ENCODE measurements at regions not wholly inside any gene's neighbourhood (a gene's known extent, or its start where the extent isn't known, plus 50 kb on each side); places are given as distances from the start of the nearest gene placed in this dataset.
A peak's percentile ranks its signal among the peaks of the same experiment; 100 is the strongest.

DNA sequence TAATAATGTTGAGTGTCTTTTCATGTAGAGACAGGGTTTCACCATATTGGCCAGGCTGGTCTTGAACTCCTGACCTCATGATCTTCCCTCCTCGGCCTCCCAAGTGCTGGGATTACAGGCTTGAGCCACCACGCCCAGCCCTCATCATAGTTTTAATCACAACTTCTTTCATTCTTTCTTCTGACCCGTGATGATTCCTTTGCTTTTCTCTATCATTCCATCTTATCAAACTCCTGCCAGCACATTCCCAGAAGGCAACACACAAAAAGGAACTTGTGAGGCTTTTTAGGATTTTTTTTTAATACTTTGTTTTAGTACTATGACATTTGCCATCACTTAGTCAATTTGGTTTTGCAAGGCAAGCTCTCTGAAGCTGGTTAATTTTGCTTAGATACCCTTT is 77.5 kb upstream of the MEOX2 start:
- peak in 1 of 2 donors; percentile 54 for DNase-seq (ENCODE audit: low spot score in 2 of 2)
- H3K27ac ChIP-seq: peak overlapping the region in 2 of 4 donors; percentile 38 to 50

DNA sequence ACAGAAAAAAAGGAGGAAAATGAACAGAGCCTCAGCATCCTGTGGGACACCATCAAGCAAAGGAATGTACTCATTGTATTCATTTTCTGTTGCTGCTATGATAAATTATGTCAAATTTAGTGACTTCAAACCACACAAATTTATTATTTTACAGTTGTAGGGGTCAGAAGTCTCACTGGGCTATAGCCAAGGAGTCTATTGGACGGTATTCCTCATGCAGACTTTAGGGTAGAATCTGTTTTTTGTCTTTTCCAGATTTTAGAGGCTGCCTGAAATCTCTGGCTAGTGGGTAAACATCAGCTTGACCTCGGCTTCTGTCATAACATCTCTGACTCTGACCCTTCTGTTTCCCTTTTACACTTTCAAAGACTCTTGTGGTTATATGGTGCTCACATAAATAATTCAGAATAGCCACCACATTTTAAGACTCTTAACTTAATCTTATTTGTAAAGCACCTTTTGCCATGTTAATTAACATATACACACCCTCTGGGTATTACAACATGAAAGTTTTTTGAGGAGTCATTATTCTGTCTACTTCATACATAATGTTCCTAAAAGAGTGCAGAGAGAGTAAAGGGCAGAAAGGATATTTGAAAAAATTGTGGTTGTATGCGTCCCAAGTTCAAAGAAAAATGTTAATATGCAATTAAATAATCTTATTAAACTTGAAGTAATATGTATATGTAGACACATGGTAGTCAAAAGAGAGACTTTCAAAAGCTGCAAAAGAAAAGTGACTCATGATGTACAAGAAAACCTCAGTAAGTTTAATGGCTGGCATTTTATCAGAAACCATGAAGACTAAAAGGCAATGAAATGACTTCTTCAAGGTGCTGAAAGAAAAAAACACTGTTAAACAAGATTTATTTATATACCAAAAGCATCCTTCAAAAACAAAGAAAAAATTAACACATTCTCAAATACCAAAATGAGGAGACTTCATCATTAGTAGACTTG is 70.8 kb upstream of the MEOX2 start:
- peak overlapping the region in 2 of 4 donors; percentile 2 to 51 for H3K27ac ChIP-seq
- 34 to 36% methylated on average over 3 of the region's 3 CpGs for WGBS, 2 donors
- H3K9me3 ChIP-seq: no peaks in the 10 kb centered on the region
- H3K4me3 ChIP-seq: no peak overlapping the region
- H3K4me1 ChIP-seq: peaks cover 0 to 16% (median 0%) of the 10 kb centered on the region in 4 donors
- no peaks in the 10 kb centered on the region for H3K36me3 ChIP-seq
- DNase-seq (ENCODE audit: low spot score in 2 of 2): no peak
- no peaks in the 10 kb centered on the region for H3K27me3 ChIP-seq
- no peak for TF ChIP-seq POLR2A (IDR thresholded peaks at IDR 0.05)
- no peak for TF ChIP-seq EP300 (IDR thresholded peaks at IDR 0.05)
- TF ChIP-seq, protein P1, sequence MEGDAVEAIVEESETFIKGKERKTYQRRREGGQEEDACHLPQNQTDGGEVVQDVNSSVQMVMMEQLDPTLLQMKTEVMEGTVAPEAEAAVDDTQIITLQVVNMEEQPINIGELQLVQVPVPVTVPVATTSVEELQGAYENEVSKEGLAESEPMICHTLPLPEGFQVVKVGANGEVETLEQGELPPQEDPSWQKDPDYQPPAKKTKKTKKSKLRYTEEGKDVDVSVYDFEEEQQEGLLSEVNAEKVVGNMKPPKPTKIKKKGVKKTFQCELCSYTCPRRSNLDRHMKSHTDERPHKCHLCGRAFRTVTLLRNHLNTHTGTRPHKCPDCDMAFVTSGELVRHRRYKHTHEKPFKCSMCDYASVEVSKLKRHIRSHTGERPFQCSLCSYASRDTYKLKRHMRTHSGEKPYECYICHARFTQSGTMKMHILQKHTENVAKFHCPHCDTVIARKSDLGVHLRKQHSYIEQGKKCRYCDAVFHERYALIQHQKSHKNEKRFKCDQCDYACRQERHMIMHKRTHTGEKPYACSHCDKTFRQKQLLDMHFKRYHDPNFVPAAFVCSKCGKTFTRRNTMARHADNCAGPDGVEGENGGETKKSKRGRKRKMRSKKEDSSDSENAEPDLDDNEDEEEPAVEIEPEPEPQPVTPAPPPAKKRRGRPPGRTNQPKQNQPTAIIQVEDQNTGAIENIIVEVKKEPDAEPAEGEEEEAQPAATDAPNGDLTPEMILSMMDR (IDR thresholded peaks at IDR 0.05): no peak

More for the DNA sequence above, 77.5 kb upstream of the MEOX2 start:
- H3K9me3 ChIP-seq: no peaks in the 10 kb centered on the region
- H3K4me1 ChIP-seq: peaks cover 0 to 26% (median 0%) of the 10 kb centered on the region in 4 donors
- WGBS, 2 donors: 32 to 34% methylated on average over 3 of the region's 3 CpGs
- H3K36me3 ChIP-seq: no peaks in the 10 kb centered on the region
- no peak overlapping the region for H3K4me3 ChIP-seq
- TF ChIP-seq, protein P1 (IDR thresholded peaks at IDR 0.05): no peak
- peak in 1 of 2 donors; percentile 43 for TF ChIP-seq EP300 (IDR thresholded peaks at IDR 0.05)
- H3K27me3 ChIP-seq: no peaks in the 10 kb centered on the region

DNA sequence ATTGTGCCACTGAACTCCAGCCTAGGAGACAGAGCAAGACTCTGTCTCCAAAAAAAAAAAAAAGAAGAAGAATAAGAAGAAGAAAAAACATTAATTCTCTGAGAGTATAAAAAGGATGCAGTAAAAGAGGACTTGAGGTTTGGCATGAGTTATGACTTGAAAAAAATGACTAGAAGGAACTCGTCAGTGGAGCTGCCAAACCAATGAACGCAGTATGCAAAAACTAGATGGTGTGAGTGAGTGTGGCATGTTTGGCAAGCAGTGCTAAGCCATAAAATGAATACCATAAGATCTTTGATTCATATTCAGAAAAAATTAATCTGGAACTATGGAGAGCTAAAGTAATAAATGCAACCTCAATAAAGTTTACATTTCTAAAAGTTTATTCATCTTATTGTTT is 68.6 kb upstream of the MEOX2 start:
- Histone ChIP-seq H3K4me3 (no peak overlapping the region), H3K27me3 (no peaks in the 10 kb centered on the region), H3K4me1 (peaks cover 0 to 33% (median 0%) of the 10 kb centered on the region in 4 donors), H3K36me3 (no peaks in the 10 kb centered on the region), H3K27ac (no peak overlapping the region), H3K9me3 (no peaks in the 10 kb centered on the region)
- WGBS, 2 donors: 72 to 76% methylated on average over 2 of the region's 2 CpGs
- TF ChIP-seq POLR2A (IDR thresholded peaks at IDR 0.05): no peak
- no peak for TF ChIP-seq EP300 (IDR thresholded peaks at IDR 0.05)
- TF ChIP-seq, protein P1 (IDR thresholded peaks at IDR 0.05): no peak
- DNase-seq (ENCODE audit: low spot score in 2 of 2): no peak

DNA sequence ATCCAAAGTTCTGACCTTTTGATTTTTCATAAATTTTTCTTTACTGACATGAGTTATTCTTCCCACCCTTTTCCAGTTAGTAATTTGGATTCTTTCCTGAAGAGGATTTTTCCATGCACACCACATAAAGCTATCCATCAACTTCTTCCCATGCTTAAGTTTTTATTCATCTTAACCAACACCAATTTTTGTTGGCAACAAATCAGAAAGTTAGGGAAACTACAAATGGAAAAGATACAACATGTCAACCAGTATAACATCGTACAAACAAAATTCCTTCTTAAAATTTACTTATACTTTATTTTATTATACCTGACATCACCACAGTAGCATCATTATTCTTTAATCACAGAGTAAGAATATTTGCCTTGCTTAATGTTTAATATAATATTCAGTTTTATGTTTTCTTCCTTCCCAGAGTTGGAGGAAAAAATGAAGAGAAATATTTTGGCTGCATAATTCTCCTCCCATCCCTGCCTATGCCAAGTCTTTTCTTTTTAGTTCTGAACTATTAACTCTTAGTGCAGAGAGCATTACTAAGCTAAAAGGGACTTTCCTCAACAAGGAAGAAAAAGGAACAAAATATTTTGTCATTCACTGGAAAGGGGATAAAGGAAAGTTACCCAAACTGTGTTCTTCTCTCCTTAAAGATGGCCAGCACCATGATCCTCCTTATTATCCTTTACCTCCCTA is 67.5 kb upstream of the MEOX2 start:
- Histone ChIP-seq H3K36me3 (no peaks in the 10 kb centered on the region), H3K9me3 (no peaks in the 10 kb centered on the region), H3K4me1 (peaks cover 0 to 33% (median 0%) of the 10 kb centered on the region in 4 donors), H3K27ac (peak overlapping the region in 2 of 4 donors; percentile 22 to 37), H3K4me3 (no peak overlapping the region), H3K27me3 (no peaks in the 10 kb centered on the region)
- 46 to 66% methylated on average over 1 of the region's 1 CpG for WGBS, 2 donors
- DNase-seq (ENCODE audit: low spot score in 2 of 2): no peak
- TF ChIP-seq, protein P1 (IDR thresholded peaks at IDR 0.05): no peak
- TF ChIP-seq POLR2A (IDR thresholded peaks at IDR 0.05) (no peak), EP300 (IDR thresholded peaks at IDR 0.05) (no peak)

DNA sequence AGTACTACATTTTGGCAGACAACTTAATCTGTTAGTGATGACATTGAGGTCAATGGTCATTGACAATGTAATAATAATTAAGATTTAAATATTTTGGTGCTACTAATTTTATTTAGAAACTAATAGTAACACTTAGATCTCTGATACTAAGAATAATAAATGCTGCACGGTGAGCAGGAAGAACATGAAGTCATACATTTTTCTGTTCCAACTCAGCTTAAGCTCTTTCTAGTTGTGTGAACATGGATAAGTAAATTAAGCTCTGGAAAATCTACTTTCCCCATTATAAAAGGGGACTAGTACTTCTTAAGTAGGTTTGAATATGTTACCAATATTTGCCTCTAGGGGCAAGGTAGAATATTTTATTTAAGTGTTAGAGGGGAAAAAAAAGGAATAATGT is 65.9 kb upstream of the MEOX2 start:
- WGBS, 2 donors: 22 to 35% methylated on average over 1 of the region's 1 CpG
- Histone ChIP-seq H3K4me3 (no peak overlapping the region), H3K9me3 (no peaks in the 10 kb centered on the region), H3K27ac (peak overlapping the region in 2 of 4 donors; percentile 26 to 40), H3K36me3 (no peaks in the 10 kb centered on the region), H3K4me1 (peaks cover 0 to 33% (median 0%) of the 10 kb centered on the region in 4 donors), H3K27me3 (no peaks in the 10 kb centered on the region)
- TF ChIP-seq, protein P1 (IDR thresholded peaks at IDR 0.05): no peak
- TF ChIP-seq EP300 (IDR thresholded peaks at IDR 0.05) (no peak), POLR2A (IDR thresholded peaks at IDR 0.05) (no peak)
- DNase-seq (ENCODE audit: low spot score in 2 of 2): no peak

All from tibial nerve (tissue), 4 donors.